Stimulated activated naive CD4-positive, alpha-beta T cell (primary cell): ENCODE measurements at regions not wholly inside any gene's neighbourhood (a gene's known extent, or its start where the extent isn't known, plus 50 kb on each side); places are given as distances from the start of the nearest gene placed in this dataset.

Source experiments
- DNase-seq, 6 experiments: peaks; one replicate each; lab custom pipeline; 2025; lab: John Stamatoyannopoulos, UW

DNA sequence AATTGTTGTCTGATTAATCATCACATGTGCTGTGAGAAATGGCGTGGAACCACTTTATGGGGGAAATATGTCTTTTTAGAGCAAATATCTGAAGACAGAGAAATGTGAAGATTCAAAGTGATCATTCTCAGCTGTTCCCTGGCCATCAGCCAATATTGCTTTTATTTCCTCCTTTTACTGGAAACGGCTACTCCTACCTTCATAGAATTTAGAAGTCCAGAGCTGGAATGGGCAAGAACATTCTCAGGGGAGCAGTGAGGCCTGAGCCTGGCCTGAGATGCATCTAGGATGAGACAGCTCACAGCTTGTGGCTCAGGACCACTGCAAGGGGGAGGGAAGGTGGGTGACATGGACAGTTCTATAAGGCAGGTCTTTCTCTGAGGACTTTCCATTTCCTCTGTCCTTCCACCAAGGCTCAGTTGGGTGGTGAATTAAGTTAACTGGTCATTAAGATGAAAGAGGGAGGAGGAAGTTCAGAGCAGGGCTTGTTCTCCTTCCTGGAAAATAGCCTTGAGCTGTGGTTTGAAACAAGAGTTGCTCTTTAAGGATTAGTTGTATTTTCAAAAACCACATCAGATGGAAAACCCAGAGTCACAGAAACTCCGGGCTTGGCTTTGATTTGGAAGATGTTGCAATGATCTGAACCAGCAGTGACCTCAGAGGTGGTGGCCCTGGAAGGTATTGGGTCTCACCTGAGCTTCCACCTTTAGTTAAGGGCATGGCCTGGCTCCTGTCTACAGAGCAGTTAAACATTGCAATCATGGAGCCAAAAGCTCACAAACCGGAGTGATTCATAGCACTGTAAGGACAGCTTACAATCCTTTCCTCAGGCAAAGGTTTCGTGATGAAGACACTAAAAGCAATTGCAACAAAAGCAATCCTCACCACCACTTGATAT, 144.3 kb downstream of the VAPA start:
- no peak for DNase-seq

DNA sequence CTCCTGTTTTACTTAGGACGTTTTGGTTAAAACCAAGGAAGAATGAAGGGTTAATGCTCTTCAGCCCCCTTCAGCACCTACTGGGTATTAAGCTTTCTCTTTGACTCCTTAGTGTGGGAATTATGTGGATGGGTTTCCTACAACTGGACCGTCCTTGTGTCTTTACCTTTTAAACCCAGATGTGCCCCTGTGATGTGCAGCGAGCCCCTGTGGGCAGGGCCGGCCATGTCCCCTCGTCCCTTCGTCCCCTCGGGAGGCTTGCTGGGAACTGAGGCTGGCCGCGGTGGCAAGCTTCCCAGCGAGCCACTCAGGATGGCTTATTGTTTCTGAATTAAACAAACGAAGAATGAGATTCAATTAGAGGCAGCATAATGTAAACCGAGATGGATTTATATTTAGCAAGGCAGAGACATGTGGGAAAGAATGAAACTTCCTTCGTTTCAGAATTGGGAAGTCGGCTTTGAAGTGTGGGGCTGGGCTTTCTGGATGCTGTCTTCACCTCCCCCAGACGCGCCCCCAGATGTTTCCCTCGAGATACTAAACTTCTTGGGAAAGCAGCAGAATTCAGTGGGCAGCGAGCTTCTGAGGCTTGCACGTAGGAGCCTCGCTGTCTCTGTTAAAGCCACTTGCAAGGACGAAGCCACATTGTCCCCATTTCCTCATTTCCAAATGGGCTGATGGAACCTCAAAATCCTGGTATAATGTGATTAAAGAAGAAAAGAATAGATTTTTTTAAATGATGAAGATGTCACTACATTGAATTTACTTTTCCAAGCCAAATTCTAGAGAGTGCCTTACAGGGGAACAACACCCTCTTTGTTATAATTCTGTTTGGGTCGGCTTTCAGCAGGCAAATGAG, 146.0 kb downstream of the VAPA start:
- no peak for DNase-seq

DNA sequence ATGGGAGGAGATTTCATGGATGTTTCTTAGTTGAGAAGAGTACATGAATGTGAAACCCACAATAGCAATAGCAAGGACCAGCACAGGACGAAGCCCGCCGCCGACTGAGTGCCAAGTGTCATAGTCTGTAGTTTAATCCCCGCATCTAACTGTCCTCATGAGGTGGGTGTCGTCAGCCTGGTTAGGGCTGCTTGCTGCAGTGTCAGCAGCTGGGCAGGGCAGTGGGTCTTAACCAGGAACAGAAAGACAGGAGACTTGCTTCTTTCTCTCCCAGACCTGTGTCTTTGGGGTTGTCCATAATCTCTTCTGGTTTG, 146.6 kb downstream of the VAPA start:
- no peak for DNase-seq

DNA sequence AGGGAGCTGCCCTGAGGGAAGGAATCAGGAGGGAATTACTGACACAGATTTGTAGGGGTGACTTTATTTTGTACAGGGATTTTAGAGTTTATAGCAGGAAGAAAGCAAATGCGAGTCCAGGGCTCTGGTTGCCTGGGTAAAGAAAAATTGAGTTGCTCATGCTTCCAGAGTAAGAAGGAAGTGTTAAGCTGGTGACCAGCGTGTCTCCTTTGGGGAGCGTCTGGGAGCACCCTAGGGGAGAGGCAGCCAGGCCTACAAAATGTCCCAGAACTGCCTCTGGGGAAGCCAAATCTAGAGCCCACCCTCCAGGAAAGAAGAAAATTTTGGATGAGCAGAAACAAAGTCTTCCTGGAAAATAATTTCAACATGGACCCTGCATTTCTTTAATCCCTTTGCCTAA, 147.0 kb downstream of the VAPA start:
- no peak for DNase-seq

DNA sequence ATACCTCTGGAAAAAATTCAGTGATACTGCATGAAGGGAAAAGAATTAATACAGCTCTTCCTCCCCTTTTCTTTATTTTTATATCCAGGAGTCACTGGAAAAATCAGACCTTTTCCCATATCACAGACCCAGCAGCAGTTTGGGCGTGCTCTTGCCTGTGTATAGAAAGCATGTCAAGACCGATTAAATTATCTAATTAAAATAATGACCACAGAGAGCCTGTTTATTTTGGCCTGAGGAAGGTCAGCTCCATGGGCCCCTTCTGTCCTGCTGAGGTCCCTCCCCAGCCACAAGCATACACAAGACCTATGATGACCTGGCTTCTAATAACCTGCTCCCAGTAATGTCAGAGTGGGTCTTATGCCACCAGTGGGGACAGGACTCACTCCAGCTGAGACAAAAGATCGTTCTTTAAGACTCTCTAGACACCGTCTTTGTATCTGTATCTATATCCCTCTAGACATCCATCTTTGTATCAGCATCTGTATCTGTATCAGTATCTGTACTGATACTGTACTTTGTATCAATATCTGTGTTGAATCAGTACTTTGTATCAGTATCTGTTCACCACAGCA, 147.8 kb downstream of the VAPA start:
- DNase-seq = no peak

DNA sequence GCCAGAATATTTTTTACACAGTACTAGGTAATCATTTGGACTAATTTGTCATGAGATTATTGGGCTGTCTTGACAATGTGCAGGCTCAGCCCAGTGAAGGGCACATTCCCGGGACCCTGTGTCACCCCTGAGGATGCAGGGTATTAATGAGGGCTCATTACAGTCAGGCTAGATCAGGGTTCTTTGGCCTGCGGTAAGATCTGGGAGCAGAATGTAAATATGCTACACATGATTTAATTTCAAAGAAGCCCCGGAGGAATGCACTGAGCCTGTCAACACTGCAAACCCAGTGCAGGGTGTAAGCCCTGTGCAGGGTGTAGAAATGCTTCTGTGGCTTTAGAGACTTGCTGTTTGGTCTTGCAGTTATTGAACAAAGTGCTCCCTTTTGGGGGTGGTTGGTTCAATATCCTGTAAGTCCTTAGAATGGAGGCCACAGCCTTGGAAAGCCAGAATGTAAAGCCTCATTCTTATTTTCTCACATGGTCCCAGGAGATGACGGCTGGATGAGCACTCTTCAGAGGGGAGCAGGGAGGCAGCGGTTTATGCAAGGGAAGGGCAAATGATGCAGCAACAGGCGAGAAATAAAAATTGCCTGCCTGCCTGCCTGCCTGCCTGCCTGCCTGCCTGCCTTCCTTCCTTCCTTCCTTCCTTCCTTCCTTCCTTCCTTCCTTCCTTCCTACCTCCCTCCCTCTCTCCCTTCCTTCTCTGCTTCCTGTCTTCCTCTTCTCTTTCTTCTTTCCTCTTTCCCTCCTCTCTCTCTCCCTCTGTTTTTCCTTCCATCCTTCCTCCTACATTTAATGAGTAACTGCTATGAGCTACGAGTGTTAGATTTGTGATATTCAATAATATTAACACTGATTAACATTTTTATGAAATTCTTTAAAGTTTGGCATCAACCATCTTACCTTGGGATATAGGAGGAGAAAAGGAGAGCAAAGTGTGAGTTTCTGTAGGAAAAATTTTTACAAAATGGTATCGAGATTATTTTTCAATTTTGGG, 148.8 kb downstream of the VAPA start:
- no peak for DNase-seq

DNA sequence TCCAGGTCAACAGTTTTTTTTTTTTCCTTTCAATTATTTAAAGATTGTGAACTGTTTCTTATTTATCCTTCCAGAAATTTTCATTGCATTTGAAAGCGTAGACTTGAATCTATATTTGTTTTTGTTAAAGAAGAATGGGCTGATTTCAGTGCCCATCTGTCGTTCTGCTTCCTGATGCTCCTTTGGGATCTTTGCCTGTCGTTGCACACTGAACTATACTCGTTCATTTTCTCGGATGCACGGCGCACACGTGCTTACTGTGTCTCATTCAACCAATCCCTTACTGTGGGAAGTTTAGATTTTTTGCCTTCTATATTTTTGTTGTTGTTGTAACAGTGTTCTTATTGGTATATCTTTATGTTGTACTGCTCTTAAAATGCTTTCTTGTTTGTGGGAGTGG, 149.7 kb downstream of the VAPA start:
- no peak for DNase-seq

DNA sequence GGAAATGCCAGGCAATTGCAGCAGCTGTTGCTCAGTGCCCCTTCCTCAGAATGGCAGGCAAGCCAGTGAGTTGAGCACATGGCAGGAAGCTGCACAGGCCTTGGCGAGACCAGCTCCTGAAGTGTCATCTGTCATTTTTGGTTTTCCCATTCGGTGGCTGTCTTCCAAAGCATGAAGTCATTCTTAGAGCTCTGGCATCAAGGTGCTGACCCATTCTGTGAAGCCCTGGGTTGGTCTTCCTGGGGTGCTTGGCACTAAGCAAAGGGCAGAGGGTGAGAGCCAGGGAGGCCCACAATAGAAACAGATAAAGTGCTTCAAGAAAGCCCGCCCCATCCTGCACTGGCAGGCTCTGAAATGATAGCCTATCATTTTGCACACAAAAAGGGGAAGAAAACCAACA, 150.5 kb downstream of the VAPA start:
- DNase-seq = no peak

DNA sequence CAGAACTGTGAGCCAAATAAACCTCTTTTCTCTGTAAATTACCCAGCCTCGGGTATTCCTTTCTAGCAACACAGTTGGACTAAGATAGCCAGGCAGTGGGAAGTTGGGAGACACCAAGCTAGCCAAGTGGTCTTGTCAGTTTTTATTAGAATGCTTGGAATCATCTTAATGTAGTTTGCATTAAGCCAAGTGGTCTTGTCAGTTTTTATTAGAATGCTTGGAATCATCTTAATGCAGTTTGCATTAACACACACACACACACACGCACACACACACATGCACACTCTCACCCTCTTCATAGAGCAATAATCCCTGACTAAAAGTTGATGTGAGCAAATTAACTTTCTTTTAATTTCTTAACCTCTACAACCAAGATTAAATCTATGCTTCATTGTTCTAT, 151.5 kb downstream of the VAPA start:
- DNase-seq = no peak

DNA sequence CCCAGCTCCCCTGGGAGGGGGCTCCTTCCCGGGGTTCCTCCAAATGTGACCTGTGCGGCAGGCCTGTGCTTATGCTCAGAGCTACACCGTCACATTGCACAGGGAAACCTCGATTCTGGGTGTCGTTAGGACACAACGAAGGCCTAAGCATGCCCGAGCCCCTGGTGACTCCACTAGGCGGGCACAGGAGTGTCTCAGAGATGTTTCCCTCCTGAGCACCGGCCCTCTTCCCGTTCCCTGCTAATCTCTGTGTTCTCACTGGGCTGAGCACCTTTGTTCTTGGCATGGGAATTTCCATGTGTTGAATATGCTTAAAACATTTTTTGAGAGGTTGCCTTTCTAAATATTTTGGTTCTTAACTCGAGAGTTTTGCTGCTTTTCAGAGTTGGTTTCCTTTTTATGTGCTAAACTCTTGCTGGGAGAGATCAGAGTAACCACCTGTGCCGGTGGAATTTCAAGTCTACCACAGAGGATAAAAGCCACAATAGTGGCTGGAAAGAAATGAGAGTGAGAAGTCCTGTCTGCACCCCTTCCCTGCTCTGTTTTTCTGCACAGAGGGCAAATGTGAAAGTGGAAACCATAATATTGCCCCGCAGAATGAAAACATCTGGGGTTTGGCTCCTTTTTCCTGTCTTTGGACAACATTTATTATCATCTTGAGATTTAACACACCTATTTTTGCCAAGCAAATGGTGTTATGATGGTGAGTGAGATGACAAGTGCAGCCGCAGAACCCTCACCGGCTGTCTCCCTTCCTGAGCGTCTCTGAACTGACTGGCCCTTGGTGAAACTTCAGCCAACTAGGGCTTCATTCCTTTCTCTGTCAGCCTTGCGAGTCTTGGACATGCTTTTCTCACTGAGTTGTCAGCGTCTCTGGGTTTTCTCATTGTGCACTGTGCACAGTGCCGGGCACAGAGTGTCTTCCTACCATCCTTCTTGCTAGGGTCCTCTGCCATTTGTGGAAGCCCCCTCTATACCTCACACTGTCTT, 154.1 kb downstream of the VAPA start:
- DNase-seq = no peak

DNA sequence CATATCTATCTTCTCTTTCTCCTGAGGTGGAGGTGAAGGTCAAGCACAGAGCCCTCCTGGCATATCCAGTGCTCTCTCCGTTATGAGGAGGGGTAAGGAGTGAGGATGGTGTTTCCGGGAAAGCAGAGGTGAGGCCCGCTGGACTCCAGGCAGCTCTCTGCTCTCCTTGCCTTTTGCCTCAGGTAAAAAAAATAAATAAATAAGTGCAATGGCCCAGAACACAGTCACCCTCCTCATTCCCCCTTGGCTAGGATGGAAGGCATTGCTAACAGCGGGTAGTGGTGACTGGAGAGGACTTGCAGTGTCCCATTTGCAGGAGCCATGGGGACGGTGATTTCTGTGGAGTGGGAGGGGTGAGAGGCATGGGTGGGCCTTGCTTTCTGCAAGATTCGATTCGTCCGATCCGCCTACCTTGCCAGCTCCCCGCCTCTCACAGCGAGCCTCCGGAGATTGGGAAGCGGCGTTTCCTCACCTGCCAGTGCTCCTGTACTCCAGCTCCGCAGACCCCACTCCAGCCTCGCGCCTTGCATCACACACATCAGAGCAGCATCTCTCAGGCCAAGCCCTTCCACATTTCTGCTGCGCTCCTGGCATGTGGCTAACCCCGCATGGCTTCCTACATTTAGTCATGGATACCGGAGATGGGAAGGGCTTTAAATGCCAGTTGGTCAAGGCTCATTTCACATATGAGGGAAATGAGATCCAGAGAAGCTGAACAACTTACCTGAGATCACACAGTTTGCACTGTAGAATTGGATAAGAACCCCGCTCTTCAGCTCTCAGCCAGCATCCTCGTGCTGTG, 155.2 kb downstream of the VAPA start:
- DNase-seq = no peak

DNA sequence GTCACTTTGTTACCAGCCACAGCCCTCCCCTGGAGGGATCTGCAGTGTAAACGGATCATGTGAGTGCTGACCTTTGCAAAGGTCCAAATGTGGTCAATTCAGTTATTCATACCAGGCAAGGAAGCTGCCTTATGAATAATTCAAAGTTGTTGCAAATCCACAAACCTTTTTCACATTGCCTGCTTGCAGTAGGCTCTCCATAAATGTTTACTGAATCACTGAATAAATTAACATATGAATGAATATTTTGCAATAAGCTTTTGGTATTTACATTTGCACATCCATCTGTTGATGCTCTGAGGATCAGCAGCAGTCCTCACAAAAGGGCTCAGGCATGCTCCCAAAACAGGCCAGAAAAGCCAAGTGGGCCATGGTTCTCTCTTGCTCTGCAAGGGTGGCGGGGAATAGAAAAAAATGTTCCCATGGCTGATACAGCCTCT, 156.8 kb downstream of the VAPA start:
- no peak for DNase-seq

DNA sequence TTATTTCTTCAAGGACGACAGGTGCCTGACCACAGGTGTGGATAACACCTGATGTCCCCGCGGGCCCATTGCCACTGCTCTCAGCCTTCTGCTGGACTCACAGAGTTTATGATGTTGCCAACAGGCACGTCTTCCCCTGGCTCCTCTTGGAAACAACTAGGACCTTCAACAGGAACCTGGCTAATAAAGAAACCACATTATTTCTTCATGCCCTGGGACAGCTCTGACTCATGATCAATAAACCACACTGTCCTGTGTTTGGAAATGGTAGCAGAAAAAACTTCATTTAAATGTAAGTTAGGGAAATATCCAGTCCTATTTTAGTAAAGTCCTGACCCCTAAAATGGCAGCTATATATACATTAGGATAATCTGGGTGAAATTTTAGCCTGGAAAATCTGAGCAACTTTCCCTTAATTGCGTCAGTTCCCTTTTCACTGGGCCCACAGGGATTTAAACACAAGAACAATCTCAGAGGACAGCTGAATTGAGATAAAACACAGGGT, 158.9 kb downstream of the VAPA start:
- DNase-seq = no peak

DNA sequence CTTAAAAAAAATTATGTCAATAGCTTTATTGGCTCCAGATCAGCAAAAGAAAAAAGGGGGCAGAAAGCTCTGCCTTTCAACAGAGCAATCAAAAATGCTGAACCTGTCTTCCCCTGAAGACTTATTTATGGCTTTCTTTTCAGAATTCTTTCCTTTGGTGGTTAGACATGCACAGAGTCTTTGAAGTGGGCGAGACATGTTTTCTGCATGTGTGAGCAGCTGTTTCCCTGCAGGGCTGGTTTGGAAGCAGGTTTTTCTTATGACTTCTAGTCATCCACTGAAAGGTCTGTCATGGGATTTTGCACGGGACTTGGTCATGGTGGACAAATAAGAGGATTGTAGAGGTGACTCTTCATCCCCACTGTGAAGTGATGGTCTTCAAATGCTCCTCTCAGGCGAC, 160.3 kb downstream of the VAPA start:
- DNase-seq = no peak

DNA sequence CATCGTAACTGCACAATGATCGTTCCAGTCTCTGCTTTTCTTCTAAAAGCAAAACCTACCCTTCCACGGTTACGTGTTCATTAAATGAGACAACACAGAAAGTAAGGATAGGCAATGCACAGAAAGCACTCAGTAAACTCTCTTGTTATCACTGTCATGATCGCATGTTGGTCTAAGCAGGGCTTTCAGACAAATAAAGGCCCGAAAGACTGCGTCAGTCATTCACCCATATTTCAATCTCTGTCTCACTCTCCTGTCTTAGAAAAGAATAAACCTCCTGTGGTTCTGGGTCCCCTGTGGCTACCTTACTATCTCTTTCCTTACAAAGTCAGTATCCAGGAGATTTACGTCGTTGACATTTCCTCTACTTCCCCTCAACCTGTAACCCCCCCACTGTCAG, 160.9 kb downstream of the VAPA start:
- DNase-seq = no peak

DNA sequence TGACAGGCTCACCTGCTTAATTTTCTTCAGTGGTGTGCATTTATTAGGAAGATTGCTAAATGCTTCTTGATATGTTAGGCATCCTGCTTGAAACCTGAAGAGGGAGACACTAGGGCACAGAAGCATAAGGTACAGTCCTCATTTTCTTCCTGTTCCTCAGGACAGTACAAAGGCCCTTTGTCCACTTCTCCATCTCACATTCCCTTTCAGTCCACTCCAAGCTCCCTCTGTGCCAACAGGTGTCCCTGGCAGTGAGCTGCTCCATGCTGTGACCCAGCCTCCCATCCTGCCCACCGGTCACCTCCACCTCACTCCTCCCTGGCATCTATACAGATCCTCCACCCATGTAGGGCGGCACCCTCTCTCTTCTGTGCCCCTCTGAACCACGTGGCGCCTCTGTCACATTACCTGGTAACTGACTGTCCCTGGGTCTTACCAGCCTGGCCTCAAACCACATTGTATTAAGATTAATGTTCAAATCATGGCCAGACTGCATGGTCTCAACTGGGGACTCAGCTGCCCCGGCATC, 162.8 kb downstream of the VAPA start:
- DNase-seq = no peak

DNA sequence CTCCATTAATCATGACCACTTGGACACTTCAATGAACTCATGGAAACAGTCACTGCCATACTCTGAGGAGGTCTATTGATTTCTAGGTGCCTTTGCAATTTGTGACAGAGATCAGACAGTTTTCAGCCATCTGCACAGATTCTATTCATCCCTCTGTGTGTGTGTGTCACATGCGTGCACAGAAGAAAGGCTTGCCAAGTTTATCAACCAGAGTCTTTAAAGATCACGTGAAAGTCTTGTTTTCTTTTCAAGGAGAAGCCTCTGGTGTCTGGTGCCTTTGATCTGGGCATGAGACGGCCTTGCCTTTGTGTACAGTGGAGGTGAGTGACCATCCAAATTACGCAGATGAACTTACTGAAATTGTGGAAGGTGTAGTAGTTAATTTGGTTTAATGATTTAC, 164.2 kb downstream of the VAPA start:
- DNase-seq = no peak

DNA sequence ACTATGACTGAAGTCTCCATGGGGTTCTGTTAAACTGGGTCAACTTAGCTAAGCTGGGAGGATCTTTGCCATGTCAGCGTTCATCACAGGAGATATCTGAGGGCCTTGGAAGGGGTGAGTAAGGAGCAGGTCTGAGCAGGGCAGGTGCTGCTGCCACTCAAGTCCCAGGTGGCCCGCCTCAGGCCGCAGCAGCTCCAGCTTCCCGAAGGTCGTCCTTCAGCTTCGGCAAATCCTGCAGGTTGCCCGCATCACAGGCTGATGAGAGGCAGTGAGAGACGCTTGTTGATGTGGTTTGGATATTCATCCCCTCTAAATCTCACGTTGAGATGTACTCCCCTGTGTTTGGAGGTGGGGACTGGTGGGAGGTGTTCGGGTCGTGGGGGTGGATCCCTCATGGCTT, 166.6 kb downstream of the VAPA start:
- DNase-seq = no peak

DNA sequence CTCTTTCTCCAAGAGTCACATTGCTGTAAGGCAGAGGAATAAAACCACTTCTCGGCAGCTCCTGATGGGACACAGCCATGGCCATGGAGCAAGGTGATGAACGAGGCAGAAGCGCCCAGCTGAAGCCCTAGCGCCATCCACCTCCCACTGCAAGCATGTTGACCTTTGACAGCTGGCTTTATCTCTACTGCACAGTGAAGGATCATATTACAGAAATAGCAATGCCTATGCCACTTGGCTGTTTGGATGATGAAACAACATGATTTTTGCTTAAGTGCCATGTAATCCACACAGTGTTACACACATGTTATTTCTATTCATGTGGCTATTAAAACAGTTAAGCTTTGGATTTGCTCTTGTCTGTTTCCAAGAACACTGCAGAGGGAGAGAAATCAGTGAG, 167.7 kb downstream of the VAPA start:
- DNase-seq = no peak
